ENCODE measurements at regions not wholly inside any gene's neighbourhood (a gene's known extent, or its start where the extent isn't known, plus 50 kb on each side); places are given as distances from the start of the nearest gene placed in this dataset.

GRCh38 chr21:16357994-16358393, 628.2 kb downstream of the USP25 start:
- no peaks in the 10 kb centered on the region for H3K9me3 ChIP-seq (ENCODE audit: severe bottlenecking)
- no peaks in the 10 kb centered on the region for H3K36me3 ChIP-seq (ENCODE audit: low read depth)
- no peak overlapping the region for H3K4me3 ChIP-seq (ENCODE audit: severe bottlenecking)
- no peaks in the 10 kb centered on the region for H3K27me3 ChIP-seq (ENCODE audit: insufficient read depth, poor library complexity, severe bottlenecking)
- ATAC-seq (ENCODE audit: low read depth) (no peak), DNase-seq (ENCODE audit: low spot score) (no peak)
- H3K4me1 ChIP-seq (ENCODE audit: insufficient read depth, poor library complexity, severe bottlenecking): no peaks in the 10 kb centered on the region
- no peak for TF ChIP-seq CTCF (IDR thresholded peaks at IDR 0.05; ENCODE audit: poor library complexity, severe bottlenecking)
- H3K27ac ChIP-seq (ENCODE audit: poor library complexity, severe bottlenecking): no peak overlapping the region

- no peaks in the 10 kb centered on the region for H3K9me3 ChIP-seq (ENCODE audit: severe bottlenecking)
- H3K27ac ChIP-seq (ENCODE audit: poor library complexity, severe bottlenecking): no peak overlapping the region
- H3K36me3 ChIP-seq (ENCODE audit: low read depth): no peaks in the 10 kb centered on the region
- no peaks in the 10 kb centered on the region for H3K4me1 ChIP-seq (ENCODE audit: insufficient read depth, poor library complexity, severe bottlenecking)
- DNase-seq (ENCODE audit: low spot score) (no peak), ATAC-seq (ENCODE audit: low read depth) (no peak)
- TF ChIP-seq CTCF (IDR thresholded peaks at IDR 0.05; ENCODE audit: poor library complexity, severe bottlenecking): no peak
- H3K27me3 ChIP-seq (ENCODE audit: insufficient read depth, poor library complexity, severe bottlenecking): no peaks in the 10 kb centered on the region
- no peak overlapping the region for H3K4me3 ChIP-seq (ENCODE audit: severe bottlenecking)
These were observed 629.0 kb downstream of the USP25 start for GRCh38 chr21:16358784-16359183.

GRCh38 chr21:16363100-16363499, 633.3 kb downstream of the USP25 start:
- H3K27me3 ChIP-seq (ENCODE audit: insufficient read depth, poor library complexity, severe bottlenecking): no peaks in the 10 kb centered on the region
- H3K9me3 ChIP-seq (ENCODE audit: severe bottlenecking): no peaks in the 10 kb centered on the region
- ATAC-seq (ENCODE audit: low read depth): no peak
- no peak overlapping the region for H3K27ac ChIP-seq (ENCODE audit: poor library complexity, severe bottlenecking)
- no peak overlapping the region for H3K4me3 ChIP-seq (ENCODE audit: severe bottlenecking)
- no peak for DNase-seq (ENCODE audit: low spot score)
- H3K36me3 ChIP-seq (ENCODE audit: low read depth): no peaks in the 10 kb centered on the region
- H3K4me1 ChIP-seq (ENCODE audit: insufficient read depth, poor library complexity, severe bottlenecking): no peaks in the 10 kb centered on the region
- no peak for TF ChIP-seq CTCF (IDR thresholded peaks at IDR 0.05; ENCODE audit: poor library complexity, severe bottlenecking)

- Histone ChIP-seq H3K4me1 (ENCODE audit: insufficient read depth, poor library complexity, severe bottlenecking) (no peaks in the 10 kb centered on the region), H3K4me3 (ENCODE audit: severe bottlenecking) (no peak overlapping the region), H3K36me3 (ENCODE audit: low read depth) (no peaks in the 10 kb centered on the region), H3K27ac (ENCODE audit: poor library complexity, severe bottlenecking) (no peak overlapping the region), H3K9me3 (ENCODE audit: severe bottlenecking) (no peaks in the 10 kb centered on the region), H3K27me3 (ENCODE audit: insufficient read depth, poor library complexity, severe bottlenecking) (no peaks in the 10 kb centered on the region)
- no peak for TF ChIP-seq CTCF (IDR thresholded peaks at IDR 0.05; ENCODE audit: poor library complexity, severe bottlenecking)
- ATAC-seq (ENCODE audit: low read depth) (no peak), DNase-seq (ENCODE audit: low spot score) (no peak)
These were observed 633.7 kb downstream of the USP25 start for GRCh38 chr21:16363518-16363917.

GRCh38 chr21:16366207-16366606, 636.4 kb downstream of the USP25 start:
- Histone ChIP-seq H3K4me3 (ENCODE audit: severe bottlenecking) (no peak overlapping the region), H3K27ac (ENCODE audit: poor library complexity, severe bottlenecking) (no peak overlapping the region), H3K27me3 (ENCODE audit: insufficient read depth, poor library complexity, severe bottlenecking) (no peaks in the 10 kb centered on the region), H3K36me3 (ENCODE audit: low read depth) (no peaks in the 10 kb centered on the region), H3K9me3 (ENCODE audit: severe bottlenecking) (no peaks in the 10 kb centered on the region), H3K4me1 (ENCODE audit: insufficient read depth, poor library complexity, severe bottlenecking) (no peaks in the 10 kb centered on the region)
- DNase-seq (ENCODE audit: low spot score) (no peak), ATAC-seq (ENCODE audit: low read depth) (no peak)
- no peak for TF ChIP-seq CTCF (IDR thresholded peaks at IDR 0.05; ENCODE audit: poor library complexity, severe bottlenecking)

Measured in RWPE2 (cell line).